Lower lobe of right lung (tissue), 2 donors: ENCODE measurements at regions not wholly inside any gene's neighbourhood (a gene's known extent, or its start where the extent isn't known, plus 50 kb on each side); places are given as distances from the start of the nearest gene placed in this dataset.
"Not testable (repeated sequence)": the region's sequence is repeated elsewhere in the genome, so short reads cannot be mapped to it uniquely, and the experiment has no call there.

Source experiments
- ATAC-seq, 2 donors: fragments of 200-7000 bp; cut with Tn5 transposase; one replicate each; pipeline ENCODE4 v1.9.1; 2020 to 2022; ENCODE audit warnings: mild to moderate bottlenecking in 2 of 2, moderate library complexity in 2 of 2
- DNase-seq: peaks from one replicate; pipeline ENCODE4 v3.0.0-alpha.2; 2020
- H3K27ac ChIP-seq: fragments of 200-600 bp; one replicate; pipeline ENCODE4 v1.8.0; 2022
- H3K27me3 ChIP-seq: fragments of 200-600 bp; one replicate; pipeline ENCODE4 v1.8.0; 2022; ENCODE audit warnings: low read depth
- H3K36me3 ChIP-seq: fragments of 200-600 bp; one replicate; pipeline ENCODE4 v1.8.0; 2022; ENCODE audit warnings: mild to moderate bottlenecking
- H3K4me1 ChIP-seq: fragments of 200-600 bp; one replicate; pipeline ENCODE4 v1.8.0; 2022
- H3K4me3 ChIP-seq: fragments of 200-600 bp; one replicate; pipeline ENCODE4 v1.8.0; 2022; ENCODE audit warnings: mild to moderate bottlenecking
- H3K9me3 ChIP-seq: fragments of 200-600 bp; one replicate; pipeline ENCODE4 v1.8.0; 2022
- intact Hi-C: fragments of 100-400 bp; cut with DNase I; formaldehyde crosslinking; loops from one replicate; pipeline ENCODE4 v1.11.0; 2022
- donor health status: DM: no; HTN: yes; CAD: no; lungs with severe emphysema.

DNA sequence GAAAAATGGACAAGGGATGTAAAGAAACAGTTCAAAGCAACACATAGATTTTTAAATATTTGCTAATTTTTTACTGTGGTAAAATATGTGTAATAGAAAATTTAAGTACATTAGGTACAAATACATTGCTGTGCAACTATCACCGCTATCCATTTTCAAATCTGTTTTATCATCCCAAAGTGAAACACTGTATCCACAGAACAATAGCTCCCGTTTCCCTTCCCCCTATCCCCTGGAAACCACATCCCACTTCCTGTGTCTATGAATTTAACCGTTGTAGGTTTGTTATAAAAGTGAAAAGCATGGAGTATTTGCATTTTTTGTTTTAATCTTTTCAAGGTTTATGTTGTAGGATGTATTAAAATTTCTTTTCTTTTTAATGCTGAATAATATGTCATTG is 152.9 kb upstream of the HSFY1 start:
- ATAC-seq, H3K27ac ChIP-seq: not testable (repeated sequence)

DNA sequence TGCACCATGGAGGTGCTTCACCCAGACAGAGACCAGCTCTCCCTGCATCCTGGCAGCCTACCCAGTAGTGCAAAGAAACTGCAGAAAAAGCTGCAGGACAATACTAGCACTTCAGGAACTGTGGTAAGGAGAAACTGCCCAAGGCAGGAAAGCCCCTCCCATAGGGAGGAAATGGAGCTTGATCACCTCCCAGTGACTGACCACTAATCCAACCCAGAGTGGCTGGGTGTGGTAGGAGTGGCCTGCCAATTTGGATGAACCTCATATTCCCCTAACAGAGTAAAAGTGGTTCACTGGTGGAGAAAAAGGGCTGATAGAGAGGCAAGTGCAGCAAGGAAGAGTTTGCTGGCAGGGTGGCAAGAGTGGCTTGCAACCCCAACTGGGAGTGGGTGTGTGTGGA is 125.7 kb upstream of the HSFY1 start:
- H3K4me3 ChIP-seq, intact Hi-C loops: not testable (repeated sequence)

More for the DNA sequence above, 152.9 kb upstream of the HSFY1 start:
- DNase-seq, H3K4me3 ChIP-seq, H3K9me3 ChIP-seq, H3K36me3 ChIP-seq, intact Hi-C loops, H3K27me3 ChIP-seq, H3K4me1 ChIP-seq: not testable (repeated sequence)

GRCh38 chrY:18421457-18421856 is 125.1 kb upstream of the HSFY1 start:
- intact Hi-C loops, H3K4me1 ChIP-seq, H3K4me3 ChIP-seq: not testable (repeated sequence)

More for the DNA sequence above, 125.7 kb upstream of the HSFY1 start:
- H3K36me3 ChIP-seq, H3K9me3 ChIP-seq, H3K27ac ChIP-seq, H3K4me1 ChIP-seq, H3K27me3 ChIP-seq, ATAC-seq, DNase-seq: not testable (repeated sequence)

DNA sequence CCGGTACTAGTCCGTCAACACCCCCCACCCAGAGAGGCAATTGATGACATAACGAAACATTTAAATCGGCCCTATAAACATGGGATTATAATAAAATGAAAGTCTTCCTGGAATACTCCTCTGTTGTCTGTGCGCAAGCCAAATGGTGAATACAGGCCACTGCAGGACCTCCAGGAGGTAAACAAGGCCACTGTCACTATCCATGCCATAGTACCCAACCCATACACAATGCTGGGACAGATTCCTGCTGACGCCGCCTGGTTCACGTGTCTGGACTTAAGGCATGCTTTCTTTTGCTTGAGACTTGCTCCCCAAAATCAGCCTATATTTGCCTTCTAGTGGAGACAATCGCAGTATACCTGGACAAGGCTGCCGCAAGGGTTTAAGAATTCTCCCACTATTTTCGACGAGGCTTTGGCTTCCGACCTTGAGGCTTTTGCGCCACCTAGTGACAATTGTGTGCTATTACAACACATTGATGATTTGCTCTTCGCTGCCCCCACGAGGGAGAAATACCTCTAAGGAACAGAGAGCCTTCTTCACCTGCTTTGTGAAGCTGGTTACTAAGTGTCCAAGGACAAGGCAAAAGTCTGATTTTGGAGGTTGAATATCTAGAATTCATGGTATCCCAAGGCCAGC is 122.4 kb upstream of the HSFY1 start:
- ATAC-seq, intact Hi-C loops, H3K27me3 ChIP-seq, H3K36me3 ChIP-seq, H3K4me3 ChIP-seq, H3K9me3 ChIP-seq, DNase-seq, H3K27ac ChIP-seq, H3K4me1 ChIP-seq: not testable (repeated sequence)

More at GRCh38 chrY:18421457-18421856, 125.1 kb upstream of the HSFY1 start:
- H3K27ac ChIP-seq, H3K27me3 ChIP-seq, ATAC-seq, H3K36me3 ChIP-seq, DNase-seq, H3K9me3 ChIP-seq: not testable (repeated sequence)

DNA sequence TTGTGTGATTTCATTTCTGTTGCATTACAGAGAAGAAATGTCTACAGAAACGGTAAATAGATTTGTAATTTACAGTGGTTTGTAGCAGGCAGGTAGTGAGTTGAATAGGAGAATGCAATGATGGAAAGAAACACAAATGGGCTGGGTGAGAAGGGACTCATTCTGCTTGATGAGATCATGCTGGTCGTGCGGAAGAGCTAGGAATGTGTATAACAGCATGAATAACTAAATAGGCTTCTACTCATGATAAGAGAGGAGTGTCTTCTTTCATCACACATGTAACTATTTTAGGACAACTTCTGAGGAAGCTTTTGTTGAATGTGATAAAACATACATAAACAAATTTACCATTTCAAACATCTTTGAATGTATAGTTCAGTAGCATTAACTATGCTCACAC is 113.0 kb upstream of the HSFY1 start:
- ATAC-seq, H3K27ac ChIP-seq, H3K4me3 ChIP-seq, H3K36me3 ChIP-seq, DNase-seq, H3K4me1 ChIP-seq, intact Hi-C loops, H3K27me3 ChIP-seq, H3K9me3 ChIP-seq: not testable (repeated sequence)

GRCh38 chrY:18445853-18446252 is 100.7 kb upstream of the HSFY1 start:
- H3K4me1 ChIP-seq, intact Hi-C loops, DNase-seq, H3K27ac ChIP-seq, H3K9me3 ChIP-seq, H3K36me3 ChIP-seq, H3K27me3 ChIP-seq, H3K4me3 ChIP-seq: not testable (repeated sequence)
- ATAC-seq, result peak in 1 of 2 donors; percentile 76

GRCh38 chrY:18452815-18453214 is 93.7 kb upstream of the HSFY1 start:
- H3K4me1 ChIP-seq, H3K9me3 ChIP-seq, H3K27me3 ChIP-seq, H3K27ac ChIP-seq, H3K4me3 ChIP-seq, H3K36me3 ChIP-seq, ATAC-seq, intact Hi-C loops, DNase-seq: not testable (repeated sequence)

DNA sequence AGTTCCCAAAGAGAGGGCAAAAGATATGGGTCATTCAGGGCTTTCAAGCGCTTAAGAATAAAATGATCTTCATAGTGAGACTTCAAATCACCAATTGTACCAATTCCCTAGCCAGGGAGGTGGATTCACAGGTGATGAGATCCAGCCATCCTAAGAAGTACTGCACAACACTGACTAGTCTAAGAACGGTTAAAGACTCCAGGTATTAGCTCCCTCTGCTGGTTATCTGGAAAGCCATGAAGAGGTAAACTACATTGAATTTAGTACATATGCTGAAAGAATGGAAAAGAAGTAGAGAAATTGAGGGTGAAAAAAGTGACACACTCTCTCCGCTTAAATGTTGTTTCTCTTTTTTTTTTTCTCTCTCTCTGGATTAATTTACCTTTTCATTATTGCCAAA is 87.4 kb upstream of the HSFY1 start:
- H3K27ac ChIP-seq, ATAC-seq, intact Hi-C loops, DNase-seq, H3K4me3 ChIP-seq, H3K27me3 ChIP-seq, H3K36me3 ChIP-seq, H3K4me1 ChIP-seq, H3K9me3 ChIP-seq: not testable (repeated sequence)

DNA sequence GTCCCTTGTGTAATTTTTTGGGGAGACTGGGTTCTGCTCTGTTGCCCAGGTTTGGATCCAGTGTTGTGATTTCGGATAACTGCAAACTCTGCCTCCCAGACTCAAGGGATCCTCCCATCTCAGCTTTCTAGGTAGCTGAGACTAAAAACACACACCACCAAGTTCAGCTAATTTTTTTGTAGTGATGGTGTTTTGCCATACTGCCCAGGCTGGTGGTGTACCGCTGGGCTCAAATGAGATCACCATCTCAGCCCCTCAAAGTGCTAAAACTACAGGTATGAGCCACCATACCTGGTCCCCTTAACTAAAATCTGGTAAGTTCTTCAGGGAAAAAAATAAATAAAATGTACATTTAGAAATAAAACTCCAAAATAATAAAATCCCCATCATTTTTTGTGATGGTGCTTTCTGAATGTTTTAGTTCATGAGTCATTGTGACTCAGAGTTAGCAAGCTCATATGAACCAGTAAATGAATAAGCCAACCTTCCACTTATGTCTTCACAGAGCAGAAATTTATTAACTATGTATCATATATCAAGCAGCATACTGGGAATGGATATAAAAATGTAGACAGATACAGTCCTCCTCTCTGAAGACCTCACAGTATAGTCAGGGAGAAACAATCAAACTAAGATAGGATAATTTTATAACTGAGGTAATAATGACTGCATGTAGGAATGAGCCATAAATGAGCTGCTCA is 85.2 kb upstream of the HSFY1 start:
- ATAC-seq, H3K4me3 ChIP-seq, DNase-seq, intact Hi-C loops, H3K9me3 ChIP-seq, H3K36me3 ChIP-seq, H3K27me3 ChIP-seq, H3K27ac ChIP-seq, H3K4me1 ChIP-seq: not testable (repeated sequence)

- H3K4me3 ChIP-seq, DNase-seq, H3K36me3 ChIP-seq, H3K27ac ChIP-seq, H3K4me1 ChIP-seq, intact Hi-C loops, H3K27me3 ChIP-seq, ATAC-seq, H3K9me3 ChIP-seq: not testable (repeated sequence)
Observed at GRCh38 chrY:18464812-18465211, 81.7 kb upstream of the HSFY1 start.

- DNase-seq, H3K36me3 ChIP-seq, H3K9me3 ChIP-seq, H3K4me3 ChIP-seq, H3K4me1 ChIP-seq, H3K27ac ChIP-seq, H3K27me3 ChIP-seq, intact Hi-C loops: not testable (repeated sequence)
- ATAC-seq, result peak in 1 of 2 donors; percentile 80
Observed at GRCh38 chrY:18466661-18467060, 79.9 kb upstream of the HSFY1 start.

DNA sequence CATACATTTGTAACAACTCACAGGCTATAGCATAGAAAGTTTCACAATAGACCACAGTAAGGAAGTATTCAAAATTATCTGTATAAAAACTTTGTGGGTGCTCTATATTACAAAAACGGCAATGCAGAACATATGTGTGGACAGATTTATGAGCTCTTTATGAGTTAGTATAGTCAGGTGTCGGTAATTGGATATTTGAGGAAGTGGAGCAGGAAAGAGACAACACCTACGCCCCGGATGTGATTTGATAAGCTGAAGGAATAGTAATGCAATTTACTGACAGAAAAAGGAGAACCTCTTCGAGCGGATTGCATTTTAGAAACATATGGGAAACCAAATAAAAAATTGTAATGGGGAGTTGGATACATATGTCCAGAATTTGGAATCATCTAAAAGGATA is 63.2 kb upstream of the HSFY1 start:
- H3K36me3 ChIP-seq, DNase-seq, intact Hi-C loops: not testable (repeated sequence)

More for the DNA sequence above, 63.2 kb upstream of the HSFY1 start:
- not testable (repeated sequence) for H3K4me1 ChIP-seq, H3K27me3 ChIP-seq, ATAC-seq, H3K9me3 ChIP-seq, H3K27ac ChIP-seq, H3K4me3 ChIP-seq
